ENCODE measurements at regions not wholly inside any gene's neighbourhood (a gene's known extent, or its start where the extent isn't known, plus 50 kb on each side); places are given as distances from the start of the nearest gene placed in this dataset.

GRCh38 chr13:85528491-85529217, 270.6 kb downstream of the SLITRK6 start:
- TF ChIP-seq POLR2AphosphoS5 (IDR thresholded peaks at IDR 0.05) (no peak), POLR2A (IDR thresholded peaks at IDR 0.05) (no peak), CTCF (IDR thresholded peaks at IDR 0.05) (no peak), EP300 (IDR thresholded peaks at IDR 0.05) (no peak)

Data from stomach (tissue), 4 donors.